Vagina (tissue), 2 donors: ENCODE measurements at regions not wholly inside any gene's neighbourhood (a gene's known extent, or its start where the extent isn't known, plus 50 kb on each side); places are given as distances from the start of the nearest gene placed in this dataset.

Source experiments
- DNase-seq, 2 donors: peaks; one replicate each; pipeline ENCODE4 v3.0.0-alpha.2; 2017; ENCODE audit errors: extremely low spot score in 2 of 2
- H3K27ac ChIP-seq: fragments of 200-600 bp; sonication (generic); one replicate; pipeline ENCODE4 v1.5.1; 2019
- H3K27me3 ChIP-seq: fragments of 200-600 bp; sonication (generic); one replicate; pipeline ENCODE4 v1.5.1; 2019
- H3K36me3 ChIP-seq, 2 donors: fragments of 200-600 bp; sonication (generic); one replicate each; pipeline ENCODE4 v1.5.1; 2017 to 2019
- H3K4me1 ChIP-seq: fragments of 200-600 bp; sonication (generic); one replicate; pipeline ENCODE4 v1.5.1; 2019
- H3K4me3 ChIP-seq, 2 donors: fragments of 200-600 bp; sonication (generic); 1 replicate in 1 of 2; 2 replicates in 1 of 2; pipeline ENCODE4 v1.5.1; 2016 to 2019
- H3K9me3 ChIP-seq: fragments of 200-600 bp; sonication (generic); one replicate; pipeline ENCODE4 v1.5.1; 2019
- CTCF ChIP-seq, 3 experiments: fragments of 450-650 bp in 2 of 3; fragments of 200-600 bp in 1 of 3; sonication (generic) in 1 of 3; IDR thresholded peaks; one replicate each; pipeline ENCODE4 v1.5.1; 2017 to 2019; ENCODE audit warnings: antibody characterized with exemption in 3 of 3, mild to moderate bottlenecking in 2 of 3, moderate library complexity in 2 of 3
- POLR2A ChIP-seq, 2 donors: fragments of 450-650 bp; IDR thresholded peaks; one replicate each; pipeline ENCODE4 v1.6.1; 2017; ENCODE audit warnings: antibody characterized with exemption in 2 of 2, mild to moderate bottlenecking in 2 of 2, moderate library complexity in 2 of 2
- POLR2AphosphoS5 ChIP-seq, 2 donors: sonication (generic); formaldehyde crosslinking; IDR thresholded peaks; one replicate each; pipeline ENCODE4 v1.9.0; 2017; ENCODE audit warnings: antibody characterized with exemption in 2 of 2, mild to moderate bottlenecking in 2 of 2, low read depth in 1 of 2; ENCODE audit not compliant: insufficient read depth in 1 of 2
- intact Hi-C: fragments of 100-400 bp; cut with DNase I; formaldehyde crosslinking; loops from one replicate; pipeline ENCODE4 v1.15.1; 2023

GRCh38 chr3:176690083-176690869 is 507.0 kb downstream of the TBL1XR1 start:
- Histone ChIP-seq H3K4me3 (no peak overlapping the region), H3K27ac (no peak overlapping the region), H3K9me3 (no peaks in the 10 kb centered on the region), H3K36me3 (no peaks in the 10 kb centered on the region), H3K27me3 (no peaks in the 10 kb centered on the region), H3K4me1 (peaks cover 5% of the 10 kb centered on the region)
- TF ChIP-seq CTCF (IDR thresholded peaks at IDR 0.05) (no peak), POLR2A (IDR thresholded peaks at IDR 0.05) (no peak), POLR2AphosphoS5 (IDR thresholded peaks at IDR 0.05; ENCODE audit: insufficient read depth in 1 of 2, low read depth in 1 of 2) (no peak)
- intact Hi-C loops: no loop called here
- DNase-seq: no peak

- intact Hi-C loops: no loop called here
- no peaks in the 10 kb centered on the region for H3K9me3 ChIP-seq
- H3K27me3 ChIP-seq: no peaks in the 10 kb centered on the region
- H3K4me3 ChIP-seq: no peak overlapping the region
- TF ChIP-seq POLR2AphosphoS5 (IDR thresholded peaks at IDR 0.05; ENCODE audit: insufficient read depth in 1 of 2, low read depth in 1 of 2) (no peak), CTCF (IDR thresholded peaks at IDR 0.05) (no peak), POLR2A (IDR thresholded peaks at IDR 0.05) (no peak)
- H3K27ac ChIP-seq: no peak overlapping the region
- H3K36me3 ChIP-seq: no peaks in the 10 kb centered on the region
- DNase-seq: no peak
- no peaks in the 10 kb centered on the region for H3K4me1 ChIP-seq
These were observed 509.5 kb downstream of the TBL1XR1 start for GRCh38 chr3:176687754-176688153.

GRCh38 chr3:176683382-176683781 is 513.9 kb downstream of the TBL1XR1 start:
- H3K27me3 ChIP-seq: no peaks in the 10 kb centered on the region
- no peaks in the 10 kb centered on the region for H3K9me3 ChIP-seq
- no peaks in the 10 kb centered on the region for H3K36me3 ChIP-seq
- DNase-seq: no peak
- no peaks in the 10 kb centered on the region for H3K4me1 ChIP-seq
- TF ChIP-seq POLR2AphosphoS5 (IDR thresholded peaks at IDR 0.05; ENCODE audit: insufficient read depth in 1 of 2, low read depth in 1 of 2): no peak
- no peak overlapping the region for H3K4me3 ChIP-seq
- intact Hi-C loops: no loop called here
- no peak overlapping the region for H3K27ac ChIP-seq

GRCh38 chr3:176663837-176664831 is 533.1 kb downstream of the TBL1XR1 start:
- Histone ChIP-seq H3K4me1 (no peaks in the 10 kb centered on the region), H3K9me3 (no peaks in the 10 kb centered on the region), H3K36me3 (no peaks in the 10 kb centered on the region), H3K27me3 (no peaks in the 10 kb centered on the region), H3K4me3 (no peak overlapping the region), H3K27ac (no peak overlapping the region)
- TF ChIP-seq CTCF (IDR thresholded peaks at IDR 0.05): peak in 2 of 3 experiments; percentile 18 to 33
- TF ChIP-seq POLR2A (IDR thresholded peaks at IDR 0.05): no peak
- no peak for DNase-seq
- intact Hi-C loops: no loop called here

GRCh38 chr3:176663387-176663786 is 533.9 kb downstream of the TBL1XR1 start:
- no peak for TF ChIP-seq CTCF (IDR thresholded peaks at IDR 0.05)
- TF ChIP-seq POLR2AphosphoS5 (IDR thresholded peaks at IDR 0.05; ENCODE audit: insufficient read depth in 1 of 2, low read depth in 1 of 2): no peak
- TF ChIP-seq POLR2A (IDR thresholded peaks at IDR 0.05): no peak
- Histone ChIP-seq H3K4me3 (no peak overlapping the region), H3K36me3 (no peaks in the 10 kb centered on the region), H3K27ac (no peak overlapping the region), H3K27me3 (no peaks in the 10 kb centered on the region), H3K4me1 (no peaks in the 10 kb centered on the region), H3K9me3 (no peaks in the 10 kb centered on the region)
- intact Hi-C loops: no loop called here
- no peak for DNase-seq
